Renal cortical epithelial cell (primary cell): ENCODE measurements at regions not wholly inside any gene's neighbourhood (a gene's known extent, or its start where the extent isn't known, plus 50 kb on each side); places are given as distances from the start of the nearest gene placed in this dataset.
A peak's percentile ranks its signal among the peaks of the same experiment; 100 is the strongest.
"Not testable (repeated sequence)": the region's sequence is repeated elsewhere in the genome, so short reads cannot be mapped to it uniquely, and the experiment has no call there.

ENCODE experiments used
- DNase-seq: peaks from one replicate; pipeline ENCODE4 v3.0.0-alpha.2; 2011; ENCODE audit warnings: low read depth

- peak; percentile 82 for DNase-seq
Measured at GRCh38 chr3:23706111-23706510, 99.6 kb upstream of the UBE2E1 start.

DNA sequence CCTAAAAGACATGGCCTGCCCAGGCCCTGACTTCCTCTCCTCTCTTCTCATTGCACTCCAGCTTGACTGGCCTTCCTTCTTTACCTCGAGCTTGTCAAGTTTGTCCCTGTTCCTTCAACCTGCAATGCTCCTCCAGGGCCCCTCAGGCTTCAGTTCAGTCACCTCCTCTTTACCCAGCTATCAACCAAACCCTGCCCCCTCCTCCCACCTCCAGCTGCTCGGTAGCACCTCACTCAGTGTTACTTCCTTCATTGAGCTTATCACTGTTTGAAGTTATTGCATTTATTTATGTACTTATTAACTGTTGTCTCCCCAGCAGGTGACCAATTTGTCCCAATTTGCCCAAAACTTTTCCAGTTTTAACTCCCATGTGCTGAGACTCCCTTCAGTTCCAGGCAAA is 95.8 kb upstream of the UBE2E1 start:
- DNase-seq = no peak

DNA sequence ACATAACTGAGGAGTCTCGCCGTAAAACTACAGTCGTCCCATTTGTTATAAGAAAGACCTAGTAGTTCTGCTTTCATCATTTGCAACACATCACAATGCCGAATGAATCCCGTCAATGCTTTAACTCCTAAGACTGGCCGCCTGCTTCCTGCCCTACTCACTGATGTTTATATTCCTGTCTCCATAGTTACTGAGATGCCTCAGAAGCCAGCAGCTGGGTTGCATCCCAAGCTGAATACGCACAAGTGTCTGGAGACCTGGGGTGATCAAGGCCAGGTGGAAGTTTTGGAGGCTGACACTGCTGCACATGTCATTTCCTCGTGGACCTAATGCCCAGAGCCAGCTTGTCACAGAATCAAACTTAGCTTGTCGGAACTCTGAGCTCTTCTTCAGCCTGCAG is 95.2 kb upstream of the UBE2E1 start:
- no peak for DNase-seq

DNA sequence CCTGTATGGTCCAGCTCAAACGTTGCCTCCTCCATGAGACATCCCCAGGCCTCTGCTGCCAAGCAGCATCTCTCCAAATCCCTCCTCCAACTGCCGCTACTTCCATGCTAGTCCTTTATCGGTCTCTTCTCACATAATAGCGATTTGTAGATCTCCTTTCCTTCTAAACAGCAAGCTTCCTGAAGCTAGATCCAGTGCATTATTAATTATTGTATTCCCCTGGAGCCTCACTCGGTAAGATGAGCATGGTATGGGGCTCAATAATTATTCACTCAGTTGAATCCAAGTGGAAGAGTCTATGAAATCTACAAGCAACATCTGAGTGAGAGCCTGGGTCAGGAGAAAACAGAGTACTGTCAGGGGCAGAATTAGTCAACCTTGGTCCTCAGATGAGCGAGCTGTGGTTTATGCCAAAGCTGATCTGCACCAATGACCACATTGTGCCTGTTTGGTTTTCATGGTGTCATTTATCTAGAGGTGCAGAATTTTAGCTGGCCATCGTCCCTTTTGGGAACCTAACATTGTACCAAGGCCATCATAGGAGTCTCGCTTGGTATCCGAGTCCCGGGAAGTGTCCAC is 93.8 kb upstream of the UBE2E1 start:
- DNase-seq = peak; percentile 50

GRCh38 chr3:23712656-23713559 is 92.8 kb upstream of the UBE2E1 start:
- peak; percentile 86 for DNase-seq

DNA sequence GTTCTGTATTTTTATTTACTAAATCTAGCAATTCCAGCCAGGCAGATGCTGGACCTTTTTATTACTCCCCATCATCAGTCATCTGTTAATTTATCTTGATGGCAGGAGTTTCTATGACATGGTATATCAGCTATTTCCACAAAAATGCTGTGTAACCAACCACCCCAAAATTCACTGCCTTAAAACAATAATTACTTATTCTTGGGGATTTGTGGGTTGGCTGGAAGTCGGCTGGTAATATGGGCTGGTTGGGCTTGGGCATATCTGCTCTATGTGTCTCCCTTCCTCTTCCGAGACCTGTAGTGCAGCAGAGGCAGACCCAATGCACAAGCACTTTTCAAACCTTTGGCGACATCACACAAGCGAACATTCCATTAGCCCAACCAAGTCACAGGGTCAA is 92.1 kb upstream of the UBE2E1 start:
- DNase-seq = no peak

GRCh38 chr3:23720059-23720458 is 85.7 kb upstream of the UBE2E1 start:
- DNase-seq = no peak

DNA sequence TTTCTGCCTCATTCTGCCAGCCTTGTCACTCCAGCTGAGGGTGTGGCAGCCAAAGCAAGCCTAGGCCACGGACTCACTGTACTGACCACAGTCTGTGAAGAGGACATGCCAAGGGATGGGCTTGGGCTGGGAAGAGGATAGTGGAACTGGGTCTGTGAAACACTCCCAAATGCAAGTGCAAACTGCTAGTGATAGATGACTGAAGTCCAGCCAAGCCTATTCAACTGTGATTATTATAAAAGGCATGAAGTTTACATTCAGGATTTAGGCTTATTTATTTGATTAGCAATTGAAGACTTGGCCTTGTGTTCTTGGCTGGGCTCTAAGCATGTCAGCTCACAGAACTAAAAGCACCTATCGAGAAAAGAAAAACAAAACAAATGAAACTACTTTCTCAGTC is 84.9 kb upstream of the UBE2E1 start:
- DNase-seq = no peak

DNA sequence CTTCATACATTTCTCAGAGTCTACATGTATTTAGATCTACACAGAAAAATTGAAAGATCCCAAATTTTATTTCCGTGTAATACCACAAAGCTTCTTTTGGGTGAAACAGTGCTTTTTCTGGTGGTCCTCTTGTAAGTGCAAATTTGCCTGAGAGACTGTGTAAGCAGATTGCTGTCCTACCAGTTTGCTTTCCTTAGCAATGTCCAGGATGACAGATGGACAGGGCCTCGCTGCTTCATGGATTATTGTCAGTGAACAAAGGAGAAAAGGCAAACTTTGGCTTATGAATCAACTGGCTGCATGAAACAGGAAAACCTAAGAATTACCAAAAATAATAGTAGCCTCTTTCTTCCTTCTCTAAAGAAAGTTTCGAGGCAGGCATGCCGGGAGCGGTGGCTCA is 82.6 kb upstream of the UBE2E1 start:
- DNase-seq = no peak

DNA sequence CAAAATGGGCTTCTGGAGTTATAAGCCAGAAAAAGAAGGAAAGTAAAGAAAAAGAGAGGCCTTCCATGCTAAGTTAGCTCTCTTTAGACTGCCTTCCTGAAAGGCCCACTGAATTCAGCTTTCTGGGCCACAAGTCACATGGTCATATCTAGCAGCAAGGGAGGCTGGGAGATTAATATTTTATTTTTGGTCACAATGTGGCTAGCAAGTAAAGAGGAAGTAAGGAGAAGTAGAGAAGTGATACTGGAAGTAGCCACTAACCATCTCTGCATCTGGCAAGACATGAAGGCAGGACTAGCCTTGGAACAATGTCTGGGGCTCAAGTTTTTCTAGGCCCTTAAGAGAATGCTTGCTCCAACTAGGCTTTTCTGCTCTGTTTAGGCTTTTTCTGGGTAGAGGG is 81.8 kb upstream of the UBE2E1 start:
- no peak for DNase-seq

DNA sequence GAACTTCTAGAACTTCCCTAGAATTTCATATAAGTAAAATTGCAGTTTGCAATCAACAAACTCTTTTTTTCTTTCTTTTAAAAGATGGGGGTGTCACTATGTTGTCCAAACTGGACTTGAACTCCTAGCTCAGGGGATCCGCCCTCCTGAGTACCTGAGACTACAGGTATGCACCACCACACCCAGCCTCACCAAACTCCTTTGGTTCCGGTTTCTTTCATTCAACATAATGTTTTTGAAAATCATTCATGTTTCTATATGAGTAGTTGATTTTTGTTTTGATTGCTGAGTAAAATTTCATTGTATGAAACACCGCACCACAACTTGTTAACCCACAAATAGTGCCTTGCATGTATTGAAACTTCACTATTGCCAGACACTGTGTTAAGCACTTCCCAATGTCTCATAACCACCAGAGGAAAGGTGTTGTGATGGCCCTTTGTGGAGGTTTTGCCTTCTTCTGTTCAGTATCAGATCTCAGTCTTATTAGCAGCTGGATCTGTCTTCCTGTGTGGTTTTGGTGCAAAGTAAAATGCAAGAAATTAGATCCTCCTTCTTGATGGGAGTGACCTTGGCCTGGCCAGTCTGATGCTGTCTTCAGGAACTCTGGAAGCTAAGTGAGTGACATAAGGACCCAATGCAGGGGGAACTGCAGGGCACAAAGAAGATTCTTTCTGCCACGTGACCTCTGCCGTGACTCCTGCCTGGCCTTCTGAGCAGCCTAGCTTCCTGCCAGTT is 78.8 kb upstream of the UBE2E1 start:
- DNase-seq = no peak

GRCh38 chr3:23728601-23729117 is 77.1 kb upstream of the UBE2E1 start:
- no peak for DNase-seq

DNA sequence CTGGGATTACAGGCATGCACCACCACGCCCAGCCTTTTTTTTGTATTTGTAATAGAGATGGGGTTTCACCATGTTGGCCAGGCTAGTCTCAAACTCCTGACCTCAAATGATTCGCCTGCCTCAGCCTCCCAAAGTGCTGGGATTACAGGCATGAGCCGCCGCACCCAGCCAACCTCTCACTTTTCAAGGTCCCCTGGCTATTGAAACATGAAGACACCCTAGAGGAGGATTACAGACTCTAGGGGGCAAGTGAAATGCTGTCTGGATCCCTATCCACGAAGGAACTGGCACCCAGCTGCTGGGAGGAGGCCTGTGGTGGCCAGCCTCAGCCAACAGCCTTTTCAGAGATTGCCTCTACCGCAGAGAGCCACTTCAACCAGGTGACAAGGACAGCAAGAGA is 76.4 kb upstream of the UBE2E1 start:
- not testable (repeated sequence) for DNase-seq

DNA sequence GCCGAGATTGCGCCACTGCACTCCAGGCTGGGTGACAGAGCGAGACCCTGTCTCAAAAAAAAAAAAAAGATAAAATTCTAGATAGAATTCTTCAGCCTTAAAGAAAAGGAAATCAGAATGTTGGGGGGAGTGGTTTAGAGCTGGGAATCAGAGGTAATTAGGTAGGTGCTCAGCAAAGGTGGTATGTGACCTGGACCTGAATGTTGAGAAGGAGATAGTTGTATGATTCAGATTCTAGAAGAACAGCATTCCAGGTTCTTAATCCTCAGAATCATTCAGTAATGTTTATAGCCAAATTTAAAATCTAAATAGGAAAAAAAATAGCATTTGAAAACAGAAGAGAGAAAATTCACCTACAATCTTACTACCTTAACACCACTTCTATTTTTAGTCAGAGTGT is 71.3 kb upstream of the UBE2E1 start:
- DNase-seq = no peak

- no peak for DNase-seq
Measured at GRCh38 chr3:23735062-23735461, 70.7 kb upstream of the UBE2E1 start.

DNA sequence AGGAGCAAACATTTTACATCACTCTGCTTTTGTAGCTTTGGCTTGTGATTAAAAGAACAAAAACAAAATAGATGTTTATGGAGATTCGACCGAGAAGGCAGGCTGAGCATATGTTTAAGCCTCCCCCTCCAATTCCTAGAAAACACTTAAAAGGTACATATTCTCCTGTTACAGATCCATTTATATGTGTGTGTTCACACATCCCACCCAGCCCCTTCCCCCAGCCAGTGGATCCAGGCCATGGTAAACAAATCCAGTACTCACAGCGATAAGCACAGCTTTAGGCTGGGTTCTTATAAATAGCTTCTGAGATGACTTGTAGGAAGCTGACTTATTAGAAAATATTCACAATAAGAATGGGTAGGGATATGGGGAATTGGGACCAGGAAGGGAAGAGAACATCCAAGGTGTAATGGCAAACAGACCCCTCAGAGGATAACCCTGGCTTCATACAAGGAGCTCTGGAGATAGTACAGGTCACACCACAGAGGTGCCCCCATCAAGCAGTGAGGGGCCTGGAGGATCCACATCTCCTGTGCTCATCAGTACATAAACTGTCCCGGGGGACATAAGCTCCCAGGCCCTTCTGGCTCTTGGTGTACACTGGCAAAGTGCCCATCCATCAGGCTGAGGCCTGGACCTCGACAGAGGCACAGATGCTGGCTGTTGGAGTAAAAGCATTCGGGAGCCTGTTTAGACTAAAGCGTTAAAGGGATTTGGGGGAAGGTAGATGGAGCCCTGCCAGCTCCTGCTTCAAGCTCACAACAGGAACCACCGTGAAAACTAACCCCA is 70.0 kb upstream of the UBE2E1 start:
- no peak for DNase-seq

DNA sequence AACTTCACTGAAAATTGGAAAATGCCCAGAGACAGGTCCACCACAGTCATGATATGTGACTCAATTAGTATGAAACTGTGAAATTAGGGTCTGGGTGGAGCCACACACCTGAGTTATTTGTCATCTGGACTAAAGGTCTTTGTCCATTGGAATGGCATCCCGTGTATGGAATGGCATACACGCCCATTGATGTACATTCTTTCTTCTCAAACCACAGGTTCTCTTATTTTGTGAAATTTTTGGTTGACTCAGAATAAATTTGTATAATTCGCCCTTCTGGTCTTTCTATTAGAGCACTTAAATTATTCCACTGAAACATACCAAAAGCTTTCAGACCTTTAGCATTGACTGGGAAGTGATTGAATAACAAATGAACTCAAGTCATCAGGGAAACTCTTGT is 66.8 kb upstream of the UBE2E1 start:
- DNase-seq = peak; percentile 58

DNA sequence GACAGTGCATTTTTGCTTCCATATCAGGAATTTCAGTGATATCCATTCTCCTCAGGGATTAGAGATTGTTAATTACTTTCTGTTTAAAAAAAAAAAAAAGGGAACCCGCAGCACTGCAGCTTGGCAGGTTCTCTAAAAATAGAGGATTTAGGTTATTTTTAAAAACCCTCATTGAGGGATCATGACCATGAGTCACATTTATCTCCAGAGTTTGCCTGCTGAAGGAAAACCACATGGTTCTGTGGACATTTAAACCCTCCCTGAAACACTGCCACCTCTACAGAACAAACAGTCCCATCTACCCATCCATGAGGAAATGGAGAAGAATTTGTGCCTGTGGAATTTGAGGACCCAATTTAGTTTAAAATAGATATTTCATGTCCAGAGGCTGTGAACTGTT is 66.2 kb upstream of the UBE2E1 start:
- DNase-seq = peak; percentile 89

- DNase-seq = peak; percentile 88
Measured at GRCh38 chr3:23740517-23740965, 65.2 kb upstream of the UBE2E1 start.

DNA sequence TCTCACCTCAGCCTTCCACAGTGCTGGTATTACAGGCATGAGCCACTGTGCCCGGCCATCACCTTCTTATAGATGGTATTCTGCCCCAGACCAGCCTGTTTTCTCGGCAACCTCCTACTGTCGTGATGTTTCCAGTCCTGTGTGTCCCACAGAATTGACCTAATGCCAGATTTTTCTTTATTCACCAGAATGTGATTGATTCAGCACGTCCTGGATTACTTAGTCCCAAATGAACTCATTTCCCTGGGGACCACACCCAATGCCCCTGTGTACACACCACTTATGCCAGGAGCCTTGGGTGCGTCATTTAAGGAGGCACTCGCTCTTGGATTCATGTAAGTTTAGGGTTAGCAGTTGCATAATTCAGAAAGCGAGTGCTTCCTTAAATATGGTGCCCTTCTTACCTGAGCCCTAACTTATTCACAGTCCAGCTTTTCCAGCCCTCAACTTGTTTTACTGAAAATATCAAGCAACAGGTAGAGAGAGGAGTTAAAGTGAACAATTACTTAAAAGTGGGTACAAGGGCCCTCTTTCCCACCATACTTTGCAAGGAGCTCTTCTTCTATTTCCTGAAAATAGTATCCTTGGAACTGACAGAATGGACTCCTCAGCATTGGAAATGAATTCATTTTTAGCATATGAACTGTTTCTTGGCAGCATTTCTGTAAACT is 64.6 kb upstream of the UBE2E1 start:
- DNase-seq = peak; percentile 56

DNA sequence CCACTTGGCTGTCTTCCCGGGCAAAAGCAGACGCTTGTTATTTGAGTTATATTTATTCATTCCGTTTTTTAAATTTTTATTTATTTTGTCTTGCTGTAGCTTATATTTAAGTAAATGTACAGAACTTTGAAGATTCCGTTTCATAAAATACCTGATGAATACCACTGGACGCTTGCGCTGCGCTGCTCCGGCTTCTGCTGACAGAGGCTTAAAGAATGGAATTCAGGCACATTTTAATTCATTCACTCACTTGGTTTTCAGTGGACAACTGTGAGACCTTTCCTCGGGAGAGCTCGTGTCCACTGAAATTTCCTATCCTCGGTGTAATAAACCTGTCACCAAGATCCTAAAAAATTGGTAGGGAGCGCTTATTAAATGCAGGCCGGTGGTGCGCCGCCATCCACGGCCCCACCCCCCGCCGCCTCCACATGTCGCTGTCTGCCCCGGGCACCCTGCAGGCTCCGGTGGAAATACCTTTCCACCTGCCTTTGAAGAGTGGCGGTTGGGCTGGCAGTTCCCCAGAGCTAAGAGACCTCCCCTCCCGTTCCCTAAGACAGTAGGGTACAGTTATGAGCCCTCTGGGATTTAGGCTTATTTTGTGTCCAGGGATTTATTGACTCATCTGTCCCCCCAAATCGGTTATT is 62.5 kb upstream of the UBE2E1 start:
- DNase-seq = peak; percentile 36
